ENCODE measurements at regions not wholly inside any gene's neighbourhood (a gene's known extent, or its start where the extent isn't known, plus 50 kb on each side); places are given as distances from the start of the nearest gene placed in this dataset.
"Not testable (repeated sequence)": the region's sequence is repeated elsewhere in the genome, so short reads cannot be mapped to it uniquely, and the experiment has no call there.

DNA sequence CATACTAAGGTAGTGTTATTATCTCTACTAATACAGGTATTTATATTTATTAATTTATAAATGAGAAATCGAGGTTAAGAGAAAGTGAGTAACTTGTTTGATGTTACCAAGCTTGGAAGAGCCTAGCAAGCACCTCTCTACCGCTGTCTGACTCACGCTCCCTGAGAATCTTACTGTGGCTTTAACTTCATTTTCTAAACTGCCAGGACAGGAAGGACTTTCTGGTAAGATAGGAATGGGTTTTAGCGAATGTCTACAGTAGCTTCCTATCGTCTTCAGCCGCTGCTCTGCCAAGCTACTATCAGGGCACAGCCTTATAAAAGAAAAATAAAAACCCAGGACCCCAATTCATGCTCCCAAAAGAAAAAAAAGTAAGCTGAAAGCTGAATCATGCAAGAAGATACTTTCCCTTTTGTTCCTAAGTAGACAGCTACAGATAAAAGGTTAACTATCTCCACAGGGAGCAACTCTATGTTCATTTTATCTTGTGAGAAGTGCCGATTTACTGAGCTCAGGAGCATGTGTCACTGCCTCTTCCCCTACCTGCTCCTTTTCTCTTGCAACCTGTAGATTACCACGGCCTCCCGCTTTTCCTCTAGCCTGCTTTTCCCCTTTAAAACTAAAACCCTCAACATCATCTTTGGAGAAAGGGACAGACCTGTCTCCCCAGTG lies 60.2 kb downstream of the THNSL1 start:
- DNase-seq = no peak

DNA sequence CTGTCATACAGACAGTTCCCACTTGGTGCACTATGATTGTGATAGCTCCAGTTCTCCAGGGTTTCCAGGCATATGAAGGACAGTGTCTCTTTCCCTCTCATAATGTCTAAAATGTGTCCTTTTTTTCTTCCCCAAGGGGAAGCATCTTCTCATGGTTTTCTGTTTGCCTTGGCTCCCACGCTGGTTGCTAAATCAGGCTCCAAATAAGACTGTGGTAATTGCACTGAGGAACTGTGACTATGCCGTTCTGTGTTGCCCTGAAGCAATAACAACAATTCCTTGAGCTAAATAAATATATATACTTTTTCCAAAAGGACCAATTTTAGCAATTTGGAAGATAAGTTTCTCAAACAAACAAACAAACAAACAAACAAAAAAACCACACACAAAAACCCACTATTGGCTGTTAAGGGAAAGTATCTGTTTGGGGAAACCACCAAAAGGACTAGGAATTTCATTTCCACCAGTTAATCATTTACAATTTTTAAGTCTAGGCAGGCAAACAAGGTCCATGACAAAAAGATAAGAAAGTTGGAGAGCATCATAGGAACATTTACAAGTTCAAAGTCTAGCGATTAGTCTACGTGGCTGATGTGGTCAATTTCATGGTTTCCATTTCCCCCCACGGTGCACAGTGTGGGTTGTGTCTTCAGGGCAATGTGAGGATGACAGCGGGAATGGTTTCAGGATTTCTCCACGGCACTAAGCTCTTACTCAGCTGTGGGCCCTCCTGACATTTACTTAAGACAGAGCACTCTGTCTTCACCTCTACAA lies 62.4 kb downstream of the THNSL1 start:
- no peak for DNase-seq

DNA sequence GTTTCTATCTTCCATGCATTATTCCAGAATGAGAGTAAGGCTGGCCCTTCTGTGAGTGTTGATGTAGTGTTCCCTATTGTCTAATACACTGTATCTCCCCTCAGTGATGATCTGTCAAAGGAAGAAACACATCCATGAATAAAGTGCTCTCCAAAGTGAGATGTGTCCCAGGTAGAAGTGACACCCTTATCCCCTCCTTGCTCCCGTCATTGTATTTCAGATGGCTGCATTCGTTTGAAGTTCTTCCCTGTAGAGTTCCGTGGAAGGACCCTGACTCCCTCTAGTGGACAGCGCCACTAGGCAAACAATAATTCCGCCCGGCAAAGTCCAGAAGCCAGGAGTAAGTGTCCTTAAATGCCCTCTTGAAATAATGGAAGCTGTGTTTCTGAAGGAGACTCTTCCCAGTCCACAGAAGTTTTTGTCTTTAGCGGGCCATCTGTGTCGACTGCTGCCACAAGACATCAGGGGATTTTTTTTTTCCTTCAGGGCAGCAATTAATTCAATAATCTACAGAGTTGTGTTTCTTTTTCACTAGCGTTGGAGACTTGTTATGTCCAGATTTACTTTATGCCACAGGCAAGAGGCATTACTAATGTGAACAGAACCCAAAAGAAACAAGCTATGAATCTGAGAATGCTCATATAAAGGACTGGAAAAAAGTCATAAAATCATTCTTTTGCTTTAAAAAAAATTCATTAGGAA lies 64.6 kb downstream of the THNSL1 start:
- DNase-seq = peak; percentile 50

DNA sequence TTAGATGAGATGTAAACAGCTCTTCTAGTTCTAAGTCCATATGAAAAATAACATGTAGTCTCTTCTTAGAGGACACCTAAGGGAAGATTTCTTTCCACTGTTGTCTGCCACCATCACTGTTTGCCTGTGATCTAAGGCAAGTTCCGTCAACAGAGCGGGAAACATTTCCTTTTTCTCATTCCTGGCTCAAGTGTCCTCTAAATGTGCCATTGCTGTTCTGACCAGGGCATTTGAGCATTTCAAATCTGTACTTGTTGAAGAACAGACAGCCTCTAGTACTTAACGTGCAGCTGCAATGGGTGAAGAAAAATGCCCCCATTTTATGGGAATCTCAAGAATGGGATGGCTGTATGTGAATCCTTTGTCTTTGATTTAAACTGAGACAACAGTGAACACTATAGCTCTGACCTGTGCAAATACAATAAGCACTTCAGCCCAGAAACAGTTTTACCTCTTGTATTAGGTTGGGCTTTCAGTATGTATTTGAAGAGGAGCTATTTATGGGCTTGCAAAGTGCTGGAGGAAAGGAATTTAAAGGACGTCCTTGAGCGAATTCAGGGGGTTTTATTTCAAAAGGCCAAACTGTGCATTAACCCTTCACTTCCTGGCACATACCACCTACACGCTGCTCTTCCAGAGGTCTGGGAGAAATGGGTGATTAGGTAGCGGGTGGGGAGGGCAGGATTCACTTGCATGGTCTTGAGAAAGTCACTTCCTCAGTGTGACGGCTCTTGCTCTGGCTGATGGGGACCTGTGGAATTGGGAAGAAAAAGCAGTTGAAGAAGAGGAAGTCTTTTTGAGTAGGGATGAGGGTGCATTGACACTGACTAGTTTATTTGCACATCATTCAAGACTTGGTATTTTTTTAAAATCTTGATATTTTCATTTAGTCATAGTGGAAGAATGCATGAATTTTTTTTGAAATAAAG lies 66.1 kb downstream of the THNSL1 start:
- DNase-seq = no peak

DNA sequence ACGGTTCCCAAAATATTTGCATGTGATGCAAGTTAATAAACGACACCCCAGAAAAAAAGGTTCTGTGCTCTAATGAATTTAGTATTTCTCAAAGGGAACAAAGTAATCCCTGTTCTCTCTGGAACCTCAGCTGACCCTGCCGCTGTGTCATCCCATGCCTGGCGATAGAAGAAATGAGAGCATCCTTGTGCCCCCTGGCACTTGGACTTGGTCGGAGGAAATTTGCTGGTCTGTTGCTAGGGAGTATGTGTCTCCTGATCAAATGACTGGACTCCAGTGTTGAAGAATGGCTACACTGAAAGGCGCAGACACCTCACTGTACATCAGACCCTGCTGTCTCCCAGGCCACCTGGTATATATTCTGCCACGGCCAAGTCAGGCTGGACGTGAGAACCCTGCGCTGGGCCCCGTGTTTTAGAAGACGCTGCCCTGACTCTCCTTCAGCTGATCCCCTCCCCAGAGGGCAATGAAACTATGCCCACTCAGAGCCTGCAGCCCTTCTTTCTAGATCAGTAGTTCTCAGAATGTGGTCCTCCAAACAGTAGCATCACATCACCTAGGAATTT lies 67.2 kb downstream of the THNSL1 start:
- DNase-seq = no peak

DNA sequence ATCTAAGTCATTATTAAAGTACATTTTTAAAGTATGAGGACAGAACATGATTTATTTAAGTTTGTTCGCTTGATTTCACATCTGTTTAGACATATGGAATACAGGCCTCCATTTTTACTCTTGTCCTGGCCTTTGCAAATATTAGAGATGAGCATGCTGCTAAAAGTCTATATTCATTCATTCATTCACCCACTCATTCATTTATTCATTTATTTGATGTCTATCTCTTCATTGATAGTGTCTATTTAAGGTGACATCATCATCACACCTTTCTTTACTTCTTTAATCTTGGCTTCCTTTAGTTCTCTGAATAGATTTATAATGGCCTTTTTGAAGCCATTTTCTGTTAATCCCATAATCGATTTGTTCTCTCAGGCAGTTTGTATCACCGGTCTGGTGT lies 68.0 kb downstream of the THNSL1 start:
- no peak for DNase-seq

DNA sequence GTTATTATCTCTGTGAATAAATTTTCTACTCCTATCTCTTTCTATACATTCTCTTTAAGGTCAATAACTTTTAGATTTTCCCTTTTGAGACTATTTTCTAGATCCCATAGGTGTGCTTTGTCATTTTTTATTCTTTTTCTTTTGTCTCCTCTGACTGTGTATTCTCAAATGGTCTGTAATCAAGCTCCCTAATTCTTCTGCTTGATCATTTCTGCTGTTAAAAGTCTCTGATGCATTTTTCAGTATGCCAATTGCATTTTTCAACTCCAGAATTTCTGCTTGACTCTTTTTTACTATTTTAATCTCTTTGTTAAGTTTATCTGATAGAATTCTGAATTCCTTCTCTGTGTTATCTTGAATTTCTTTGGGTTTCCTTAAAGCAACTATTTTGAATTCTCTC lies 78.2 kb downstream of the THNSL1 start:
- no peak for DNase-seq

DNA sequence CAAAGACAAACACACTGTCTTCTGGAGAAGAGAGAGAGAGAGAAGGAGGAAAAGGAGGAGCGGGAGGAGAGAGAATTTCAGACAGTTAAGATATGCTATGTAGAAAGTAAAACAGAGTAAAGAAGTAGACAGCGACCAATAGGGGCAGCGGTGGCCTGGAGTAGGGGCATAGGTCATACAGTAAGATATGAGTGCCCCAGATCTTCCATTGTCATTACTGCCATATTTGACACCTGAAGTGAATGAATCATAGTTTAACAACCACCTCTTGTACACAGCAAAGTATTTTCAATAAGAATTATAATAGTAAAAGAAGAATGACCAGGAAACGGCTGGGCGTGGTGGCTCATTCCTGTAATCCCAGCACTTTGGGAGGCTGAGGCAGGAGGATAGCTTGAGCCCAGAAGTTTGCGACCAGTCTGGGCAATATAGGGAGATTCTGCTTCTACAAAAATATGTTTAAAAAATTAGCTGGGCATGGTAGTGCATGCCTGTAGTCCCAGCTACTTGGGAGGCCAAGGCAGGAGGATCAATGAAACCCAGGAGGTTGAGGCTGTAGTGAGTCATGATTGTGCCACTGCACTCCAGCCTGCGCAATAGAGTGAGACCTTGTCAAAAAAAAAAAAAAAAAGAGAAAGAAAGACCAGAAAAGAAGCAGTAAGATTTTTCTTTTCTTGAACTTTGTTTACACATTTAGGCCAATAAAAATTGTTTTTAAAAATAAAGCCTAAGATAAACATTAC lies 77.0 kb upstream of the GPR158 start:
- no peak for DNase-seq

DNA sequence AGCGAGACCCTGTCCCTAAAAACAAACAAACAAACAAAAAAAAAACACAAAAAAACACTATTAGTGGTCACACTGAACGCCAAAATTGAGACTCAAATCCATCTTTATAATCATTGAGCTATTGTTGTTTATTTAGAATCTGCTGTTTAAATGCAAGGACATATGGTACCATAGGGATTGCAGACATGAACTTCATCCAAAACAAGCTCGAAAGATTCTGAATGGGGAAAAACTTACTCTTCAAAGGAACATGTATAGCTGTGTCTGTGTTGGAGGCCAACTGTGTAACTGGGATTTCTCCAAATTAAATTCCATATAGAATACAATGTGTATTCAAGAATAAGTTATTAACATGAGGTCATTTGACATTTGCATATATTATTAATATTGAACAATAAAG lies 74.7 kb upstream of the GPR158 start:
- DNase-seq = no peak

DNA sequence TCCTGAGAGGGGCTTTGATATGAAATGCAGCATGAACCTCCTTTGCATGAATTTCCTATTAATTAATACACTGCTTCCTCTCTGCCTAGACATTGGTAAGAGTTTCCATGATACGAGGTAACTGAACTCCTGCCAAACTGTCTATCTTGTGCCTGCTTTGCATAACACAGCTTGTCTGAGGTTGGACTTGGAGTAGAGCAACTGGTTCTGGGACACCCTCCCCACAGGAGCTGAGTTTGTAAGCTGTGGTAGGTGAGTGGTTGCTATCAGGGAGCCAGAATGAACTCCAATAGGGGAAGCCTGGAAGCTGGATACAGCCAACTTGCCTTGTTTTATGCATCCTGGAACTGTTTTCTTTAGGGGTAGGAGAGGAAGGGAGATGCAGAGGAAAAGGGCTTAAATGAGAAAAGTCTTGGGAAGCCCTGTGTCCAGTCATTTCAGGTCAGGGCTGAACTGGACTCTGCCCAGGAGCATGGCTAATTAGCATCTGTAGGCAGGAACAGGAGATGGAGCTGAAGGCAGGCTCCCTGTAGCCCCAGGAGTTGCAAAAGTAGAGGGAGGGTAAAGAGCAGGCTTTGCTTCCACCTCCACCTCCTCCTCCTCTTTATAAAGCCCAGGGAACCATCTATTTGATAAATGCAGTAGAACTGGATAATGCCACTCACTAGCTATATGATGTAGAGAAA lies 73.2 kb upstream of the GPR158 start:
- DNase-seq = no peak

DNA sequence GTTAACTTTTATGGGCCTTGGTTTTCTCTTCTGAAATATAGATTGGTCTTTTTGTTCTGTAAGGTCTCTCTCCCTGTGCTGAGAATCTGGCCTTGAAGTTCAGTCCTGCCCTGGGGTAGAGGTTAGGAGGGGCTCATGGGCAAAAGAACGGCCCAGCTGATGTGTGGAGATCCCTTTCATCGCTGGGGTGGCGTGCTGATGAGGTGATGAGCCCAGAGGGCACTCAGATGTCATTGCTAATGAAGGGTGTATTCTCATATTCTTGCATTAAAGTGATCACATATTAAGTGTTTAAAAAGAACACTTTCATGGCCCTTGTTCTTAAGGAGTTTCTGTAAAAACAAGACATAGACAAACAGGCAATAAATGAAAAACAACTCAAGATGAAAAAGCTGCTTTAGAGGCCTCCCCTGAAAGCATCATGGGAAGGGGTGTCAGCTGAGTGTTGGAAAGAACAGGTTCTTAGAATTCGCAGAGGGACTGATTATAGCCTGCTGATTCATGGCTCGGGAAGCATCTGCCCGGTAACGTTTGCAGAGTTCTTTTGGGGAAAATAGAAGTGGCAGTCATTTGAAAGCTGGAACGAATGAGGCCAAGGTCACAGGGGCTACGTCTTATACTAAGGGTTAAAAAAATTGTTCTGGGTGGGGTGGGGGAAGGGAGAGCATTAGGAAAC lies 72.5 kb upstream of the GPR158 start:
- DNase-seq = no peak

DNA sequence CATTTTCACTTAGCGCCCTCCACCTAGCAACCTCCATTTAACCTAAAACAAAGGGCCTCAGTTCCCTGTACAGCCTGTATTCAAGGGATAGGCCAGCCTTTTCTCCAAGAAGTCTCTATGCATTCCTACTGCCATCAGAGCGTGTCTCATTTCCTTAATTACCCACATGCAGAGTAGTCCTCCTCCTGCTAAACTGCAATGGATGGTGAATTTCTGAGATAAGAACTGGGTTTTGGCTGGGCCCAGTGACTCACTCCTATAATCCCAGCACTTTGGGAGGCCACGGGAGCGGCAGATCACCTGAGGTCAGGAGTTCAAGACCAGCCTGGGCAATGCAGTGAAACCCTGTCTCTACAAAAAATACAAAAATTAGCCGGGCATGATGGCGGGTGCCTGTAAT lies 71.1 kb upstream of the GPR158 start:
- DNase-seq = no peak

DNA sequence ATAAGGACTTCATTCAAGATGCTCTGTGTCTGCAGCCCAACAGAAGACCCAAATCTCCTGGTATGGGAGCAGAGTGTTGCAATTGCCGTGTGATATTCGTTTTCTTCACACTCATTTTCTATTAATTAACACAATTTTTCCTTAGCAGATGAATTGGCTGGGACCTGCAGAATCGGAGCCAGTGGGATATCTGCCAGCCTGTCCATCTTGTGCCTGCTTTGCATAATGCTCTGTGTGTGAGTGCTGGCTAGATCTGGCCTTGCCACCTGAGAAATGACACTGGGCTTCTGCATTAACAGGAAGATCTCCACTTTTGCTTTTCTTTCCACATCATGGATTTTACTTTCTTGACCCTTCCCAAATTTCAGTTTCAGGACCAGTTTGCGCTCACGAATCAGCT lies 70.4 kb upstream of the GPR158 start:
- DNase-seq = no peak

DNA sequence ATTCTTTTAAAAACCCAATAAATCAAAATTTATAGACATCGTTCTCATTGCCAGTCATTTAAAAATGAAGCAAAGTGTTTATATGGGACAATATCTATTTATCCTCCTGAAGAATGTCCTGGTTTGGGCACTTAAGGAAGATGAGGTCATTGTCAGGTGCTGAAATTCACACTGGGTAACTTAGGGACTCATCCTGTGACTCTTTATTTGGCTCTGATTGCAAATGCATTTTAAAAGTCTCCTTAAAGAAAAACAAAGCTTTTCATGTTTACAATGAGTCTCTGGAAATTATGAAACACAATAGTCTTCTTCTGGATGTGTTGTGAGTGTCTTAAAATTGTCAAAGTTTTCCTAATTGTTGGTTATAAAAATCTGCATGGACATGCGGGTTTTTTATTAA lies 69.5 kb upstream of the GPR158 start:
- DNase-seq = no peak

DNA sequence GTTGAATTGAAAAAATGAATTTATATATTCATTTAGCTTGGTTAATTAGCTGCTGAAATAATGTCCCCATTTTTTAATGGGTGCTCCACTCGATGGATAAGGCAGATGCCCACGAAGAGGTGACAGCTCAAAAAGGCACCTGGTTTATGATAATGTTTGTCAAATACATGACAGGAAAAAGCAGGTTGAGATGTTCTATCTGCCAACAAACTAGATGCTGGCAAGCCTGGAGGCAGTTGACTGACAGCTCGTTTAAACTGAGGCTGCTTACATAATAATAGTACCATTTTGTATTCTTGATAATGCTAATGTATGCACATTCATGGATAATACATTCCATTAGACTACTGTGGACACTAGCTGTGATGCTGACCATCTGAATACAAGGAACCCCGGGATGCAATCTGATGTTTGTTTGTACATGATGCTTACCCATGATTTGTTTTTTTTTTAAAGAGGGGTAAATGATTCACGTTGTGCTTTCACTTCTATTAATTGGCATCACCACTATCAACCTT lies 69.0 kb upstream of the GPR158 start:
- DNase-seq = no peak

DNA sequence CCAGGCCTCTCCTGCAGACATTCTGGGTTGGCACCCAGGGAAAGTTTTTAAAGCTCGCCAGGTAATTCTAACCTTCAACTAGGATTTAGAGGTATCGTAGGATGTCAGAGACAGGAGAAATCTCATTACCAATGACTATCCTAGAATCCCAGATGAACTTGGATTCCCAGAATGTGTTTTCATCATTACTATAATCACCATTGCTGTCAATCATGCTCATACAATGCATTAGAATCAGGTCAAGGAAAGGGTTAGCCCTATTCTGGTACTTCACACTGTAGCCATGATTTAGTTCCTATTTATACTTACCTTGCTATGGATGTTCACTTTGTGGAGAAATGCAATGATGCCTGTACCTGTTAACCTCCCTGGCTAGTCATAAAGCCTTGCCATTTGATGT lies 67.0 kb upstream of the GPR158 start:
- DNase-seq = no peak

DNA sequence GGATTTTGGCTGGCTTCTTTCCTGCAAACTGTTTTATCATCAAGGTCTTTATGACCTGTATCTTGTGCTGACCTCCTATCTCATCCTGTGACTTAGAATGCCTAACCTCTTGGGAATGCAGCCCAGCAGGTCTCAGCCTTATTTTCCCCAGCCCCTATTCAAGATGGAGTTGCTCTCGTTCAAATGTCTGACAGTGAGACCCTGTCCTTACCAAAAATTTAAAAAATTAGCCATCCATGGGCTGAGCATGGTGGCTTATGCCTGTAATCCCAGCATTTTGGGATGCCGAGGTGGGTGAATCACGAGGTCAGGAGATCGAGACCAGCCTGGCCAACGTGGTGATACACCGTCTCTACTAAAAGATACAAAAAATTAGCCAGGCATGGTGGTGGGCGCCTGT lies 64.9 kb upstream of the GPR158 start:
- DNase-seq = not testable (repeated sequence)

DNA sequence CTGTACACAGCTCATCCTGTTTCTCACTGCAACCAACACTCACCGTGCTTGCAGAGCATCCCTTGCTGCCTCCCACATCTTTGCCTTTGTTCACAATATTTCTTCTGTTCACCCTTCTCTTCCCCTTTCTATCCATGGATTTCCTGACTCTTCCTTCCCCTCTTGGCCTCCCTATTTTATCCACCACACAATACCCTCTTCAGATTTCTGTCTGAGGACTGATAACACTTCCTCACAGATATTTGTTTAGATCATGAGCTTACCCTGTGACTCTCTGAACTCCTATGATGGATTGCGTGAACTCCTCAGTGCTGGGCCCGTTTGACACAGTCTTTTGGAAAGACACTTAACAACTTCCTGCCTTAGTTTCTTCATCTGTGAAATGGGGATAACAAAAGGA lies 62.8 kb upstream of the GPR158 start:
- DNase-seq = no peak

DNA sequence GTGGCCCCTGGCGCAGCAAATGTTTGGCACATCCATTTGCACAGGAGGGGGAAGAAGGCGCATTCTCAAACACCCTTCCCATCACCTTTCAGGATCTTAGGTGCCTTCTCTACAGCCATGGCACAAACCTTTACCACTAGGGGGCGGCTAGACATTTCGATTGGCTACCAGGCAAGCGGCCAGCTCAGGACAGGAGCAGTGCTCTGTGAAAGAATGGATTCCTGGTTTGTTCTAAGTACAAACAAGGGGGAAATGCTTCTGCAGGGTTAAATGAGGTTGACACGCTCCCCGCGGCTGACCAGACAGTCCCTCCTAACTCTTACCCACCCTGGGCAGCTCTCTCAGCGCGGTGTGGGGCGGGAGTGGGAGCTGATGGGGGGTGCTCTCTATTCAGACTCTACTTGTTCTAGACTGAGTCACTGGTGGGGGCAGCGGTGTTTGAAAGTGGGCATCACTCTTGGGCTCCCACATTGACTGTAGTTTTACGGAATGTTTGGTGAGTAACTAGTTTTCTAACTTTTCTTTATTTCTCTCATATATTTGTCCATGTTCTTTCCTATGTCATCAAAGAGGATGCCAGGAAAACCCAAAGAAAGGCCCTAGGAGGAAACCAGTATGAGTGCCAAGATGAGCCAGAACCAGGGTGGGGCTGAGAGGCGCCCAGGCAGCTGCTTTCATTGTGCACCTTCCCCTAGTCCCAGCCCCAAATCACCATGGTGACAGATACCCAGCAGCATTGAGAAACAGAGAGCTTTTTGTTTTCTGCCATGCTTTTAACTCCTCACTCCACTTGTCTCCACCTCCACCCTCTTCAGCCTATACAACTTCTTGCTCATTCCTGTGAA lies 61.4 kb upstream of the GPR158 start:
- no peak for DNase-seq

DNA sequence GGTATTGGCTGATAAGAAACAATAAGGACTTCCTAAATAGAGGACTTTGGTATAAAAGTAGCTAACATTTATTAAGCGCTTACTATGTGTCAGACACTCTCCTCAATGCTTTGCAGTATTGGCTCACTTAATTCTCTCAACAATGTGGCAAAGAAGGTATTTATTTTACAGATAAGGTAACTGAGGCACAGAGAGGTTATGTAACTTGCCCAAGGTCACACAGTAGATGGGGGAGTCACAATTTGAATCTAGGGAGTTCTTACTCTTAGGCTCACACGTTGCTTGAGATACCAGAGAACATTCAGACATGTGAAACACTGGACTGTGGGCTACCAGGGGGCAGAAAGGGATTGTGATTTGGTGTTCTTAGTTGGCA lies 60.8 kb upstream of the GPR158 start:
- DNase-seq = no peak

Data from activated T-cell treated with anti-CD3 and anti-CD28 coated beads, Interleukin-2, amount 50 U/mL, for 1 hour (primary cell).